ENCODE measurements at regions not wholly inside any gene's neighbourhood (a gene's known extent, or its start where the extent isn't known, plus 50 kb on each side); places are given as distances from the start of the nearest gene placed in this dataset.

DNA sequence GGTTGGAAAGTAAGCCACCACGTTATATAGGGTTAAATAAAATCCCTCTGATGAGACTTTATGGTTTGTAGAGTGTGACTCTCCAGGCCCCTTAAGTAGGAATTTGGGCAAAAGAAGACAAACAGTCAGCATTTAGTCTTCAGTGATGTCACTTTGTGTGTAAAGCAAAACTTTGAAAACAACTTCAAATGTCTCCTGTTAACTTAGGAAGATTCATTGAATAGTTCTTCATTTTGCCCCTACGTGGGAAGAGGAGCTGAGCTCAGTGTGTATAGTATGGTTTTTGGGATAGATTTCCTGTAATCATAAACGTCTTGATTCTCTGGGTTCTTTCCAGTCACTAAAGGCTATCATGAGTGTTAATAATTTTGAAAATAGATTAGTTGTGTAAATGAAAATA lies 101.3 kb downstream of the GADD45G start:
- H3K27me3 ChIP-seq (replicated peaks; ENCODE audit: insufficient read depth, low read length): no peaks in the 10 kb centered on the region

DNA sequence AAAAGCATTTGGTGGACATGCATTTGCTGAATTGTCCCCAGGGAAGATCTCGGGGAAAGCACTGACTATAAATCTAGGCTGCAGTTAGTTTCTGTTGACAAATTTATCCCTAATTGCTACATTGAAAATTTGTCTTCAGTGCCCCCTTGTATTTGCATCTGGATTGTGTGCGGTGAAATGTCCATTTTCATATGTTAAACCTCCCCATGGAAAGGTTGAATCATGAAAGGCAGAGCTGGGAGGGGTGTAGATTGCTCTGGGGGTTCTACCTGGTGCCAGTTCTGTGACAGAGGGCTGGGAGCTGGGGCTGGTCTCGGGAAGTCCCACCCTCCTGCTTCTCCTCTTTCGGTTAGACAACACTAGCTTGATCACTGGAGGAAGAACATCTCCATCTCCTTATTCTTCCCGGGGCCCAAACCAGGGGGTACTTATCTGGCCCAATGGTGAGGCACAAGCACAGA lies 101.9 kb downstream of the GADD45G start:
- Histone ChIP-seq H3K27ac (ENCODE audit: low read length) (no peak overlapping the region), H3K4me1 (ENCODE audit: low read length) (no peaks in the 10 kb centered on the region; the same call in 1 of the 2 replicates), H4K20me1 (ENCODE audit: insufficient read depth, low read length) (no peaks in the 10 kb centered on the region), H3K9me2 (replicated peaks; ENCODE audit: insufficient read depth, low read length) (no peaks in the 10 kb centered on the region), H2AFZ (ENCODE audit: low read length) (no peak overlapping the region), H3K4me3 (ENCODE audit: low read length) (no peak overlapping the region), H3K4me2 (ENCODE audit: low read depth, low read length) (no peak overlapping the region), H3K36me3 (replicated peaks; ENCODE audit: insufficient read depth, low read length) (no peaks in the 10 kb centered on the region), H3F3A (ENCODE audit: insufficient read depth, low read length) (no peaks in the 10 kb centered on the region), H3K9ac (ENCODE audit: low read length) (no peak overlapping the region), H3K9me3 (replicated peaks; ENCODE audit: insufficient read depth, low read length) (no peaks in the 10 kb centered on the region), H3K79me2 (ENCODE audit: low read length) (no peaks in the 10 kb centered on the region), H3K27me3 (replicated peaks; ENCODE audit: insufficient read depth, low read length) (no peaks in the 10 kb centered on the region)
- TF ChIP-seq EZH2 (optimal IDR thresholded peaks at IDR 0.05; ENCODE audit: low read depth, low read length): no peak
- TF ChIP-seq, protein P1, sequence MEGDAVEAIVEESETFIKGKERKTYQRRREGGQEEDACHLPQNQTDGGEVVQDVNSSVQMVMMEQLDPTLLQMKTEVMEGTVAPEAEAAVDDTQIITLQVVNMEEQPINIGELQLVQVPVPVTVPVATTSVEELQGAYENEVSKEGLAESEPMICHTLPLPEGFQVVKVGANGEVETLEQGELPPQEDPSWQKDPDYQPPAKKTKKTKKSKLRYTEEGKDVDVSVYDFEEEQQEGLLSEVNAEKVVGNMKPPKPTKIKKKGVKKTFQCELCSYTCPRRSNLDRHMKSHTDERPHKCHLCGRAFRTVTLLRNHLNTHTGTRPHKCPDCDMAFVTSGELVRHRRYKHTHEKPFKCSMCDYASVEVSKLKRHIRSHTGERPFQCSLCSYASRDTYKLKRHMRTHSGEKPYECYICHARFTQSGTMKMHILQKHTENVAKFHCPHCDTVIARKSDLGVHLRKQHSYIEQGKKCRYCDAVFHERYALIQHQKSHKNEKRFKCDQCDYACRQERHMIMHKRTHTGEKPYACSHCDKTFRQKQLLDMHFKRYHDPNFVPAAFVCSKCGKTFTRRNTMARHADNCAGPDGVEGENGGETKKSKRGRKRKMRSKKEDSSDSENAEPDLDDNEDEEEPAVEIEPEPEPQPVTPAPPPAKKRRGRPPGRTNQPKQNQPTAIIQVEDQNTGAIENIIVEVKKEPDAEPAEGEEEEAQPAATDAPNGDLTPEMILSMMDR (IDR thresholded peaks at IDR 0.05; ENCODE audit: low read length): no peak
- no peak for TF ChIP-seq EZH2phosphoT487 (IDR thresholded peaks at IDR 0.05; ENCODE audit: low read length)
- DNase-seq: no peak

More for the DNA sequence above, 101.3 kb downstream of the GADD45G start:
- no peak overlapping the region for H3K9ac ChIP-seq (ENCODE audit: low read length)
- no peaks in the 10 kb centered on the region for H3K9me2 ChIP-seq (replicated peaks; ENCODE audit: insufficient read depth, low read length)
- TF ChIP-seq EZH2 (optimal IDR thresholded peaks at IDR 0.05; ENCODE audit: low read depth, low read length) (no peak), EZH2phosphoT487 (IDR thresholded peaks at IDR 0.05; ENCODE audit: low read length) (no peak)
- TF ChIP-seq, protein P1 (IDR thresholded peaks at IDR 0.05; ENCODE audit: low read length): no peak
- no peaks in the 10 kb centered on the region for H4K20me1 ChIP-seq (ENCODE audit: insufficient read depth, low read length)
- no peak overlapping the region for H3K4me2 ChIP-seq (ENCODE audit: low read depth, low read length)
- no peaks in the 10 kb centered on the region for H3F3A ChIP-seq (ENCODE audit: insufficient read depth, low read length)
- H3K4me1 ChIP-seq (ENCODE audit: low read length): no peaks in the 10 kb centered on the region; the same call in 1 of the 2 replicates
- no peak for DNase-seq
- H3K9me3 ChIP-seq (replicated peaks; ENCODE audit: insufficient read depth, low read length): no peaks in the 10 kb centered on the region
- no peaks in the 10 kb centered on the region for H3K36me3 ChIP-seq (replicated peaks; ENCODE audit: insufficient read depth, low read length)
- no peak overlapping the region for H3K4me3 ChIP-seq (ENCODE audit: low read length)
- no peak overlapping the region for H3K27ac ChIP-seq (ENCODE audit: low read length)
- H2AFZ ChIP-seq (ENCODE audit: low read length): no peak overlapping the region
- H3K79me2 ChIP-seq (ENCODE audit: low read length): no peaks in the 10 kb centered on the region

DNA sequence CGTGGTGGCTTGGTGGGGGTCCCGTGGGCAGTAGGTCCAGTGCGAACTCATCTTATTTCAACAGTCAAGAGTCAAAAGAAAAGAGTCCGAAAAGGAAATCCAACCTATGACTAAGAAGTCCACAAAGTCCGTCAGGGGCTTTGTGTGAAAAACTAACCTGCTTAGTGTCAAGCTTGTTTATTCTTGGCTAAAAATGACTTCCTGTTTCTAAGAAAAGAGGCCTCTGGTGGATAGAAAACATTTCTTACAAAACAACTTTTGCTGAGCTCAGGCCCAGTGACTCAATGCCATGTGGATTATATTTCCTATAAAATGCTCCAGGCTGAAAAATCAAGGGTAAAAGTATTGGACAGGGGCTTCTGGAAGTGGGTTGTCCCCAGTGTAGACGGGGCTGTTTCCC lies 105.9 kb downstream of the GADD45G start:
- TF ChIP-seq, protein P1 (IDR thresholded peaks at IDR 0.05; ENCODE audit: low read length): no peak
- no peak for TF ChIP-seq EZH2 (optimal IDR thresholded peaks at IDR 0.05; ENCODE audit: low read depth, low read length)
- no peak overlapping the region for H3K27ac ChIP-seq (ENCODE audit: low read length)
- H3K4me2 ChIP-seq (ENCODE audit: low read depth, low read length): no peak overlapping the region
- no peaks in the 10 kb centered on the region; the same call in 1 of the 2 replicates for H3F3A ChIP-seq (ENCODE audit: insufficient read depth, low read length)
- H4K20me1 ChIP-seq (ENCODE audit: insufficient read depth, low read length): no peaks in the 10 kb centered on the region
- DNase-seq: no peak
- no peak overlapping the region for H3K4me3 ChIP-seq (ENCODE audit: low read length)
- no peaks in the 10 kb centered on the region for H3K36me3 ChIP-seq (replicated peaks; ENCODE audit: insufficient read depth, low read length)
- no peaks in the 10 kb centered on the region for H3K27me3 ChIP-seq (replicated peaks; ENCODE audit: insufficient read depth, low read length)
- H3K79me2 ChIP-seq (ENCODE audit: low read length): no peaks in the 10 kb centered on the region
- H3K9me2 ChIP-seq (replicated peaks; ENCODE audit: insufficient read depth, low read length): no peaks in the 10 kb centered on the region
- H3K4me1 ChIP-seq (ENCODE audit: low read length): peaks cover 3% of the 10 kb centered on the region; the same call in 1 of the 2 replicates
- no peaks in the 10 kb centered on the region for H3K9me3 ChIP-seq (replicated peaks; ENCODE audit: insufficient read depth, low read length)
- no peak overlapping the region for H2AFZ ChIP-seq (ENCODE audit: low read length)
- H3K9ac ChIP-seq (ENCODE audit: low read length): no peak overlapping the region
